ENCODE measurements at regions not wholly inside any gene's neighbourhood (a gene's known extent, or its start where the extent isn't known, plus 50 kb on each side); places are given as distances from the start of the nearest gene placed in this dataset.

- no peak for TF ChIP-seq POLR2AphosphoS5 (IDR thresholded peaks at IDR 0.05)
- TF ChIP-seq CTCF (IDR thresholded peaks at IDR 0.05) = no peak
- TF ChIP-seq POLR2A (IDR thresholded peaks at IDR 0.05) = no peak
Observed at GRCh38 chr2:226667736-226668135, 131.9 kb downstream of the IRS1 start.
